HG02981 (cell line): ENCODE measurements at regions not wholly inside any gene's neighbourhood (a gene's known extent, or its start where the extent isn't known, plus 50 kb on each side); places are given as distances from the start of the nearest gene placed in this dataset.

Experiments used
- ATAC-seq: cut with Tn5 transposase; IDR thresholded peaks from one replicate; pipeline ENCODE4 v1.9.1; 2021; ENCODE audit warnings: mild to moderate bottlenecking, moderate library complexity; ENCODE audit not compliant: unreplicated experiment

DNA sequence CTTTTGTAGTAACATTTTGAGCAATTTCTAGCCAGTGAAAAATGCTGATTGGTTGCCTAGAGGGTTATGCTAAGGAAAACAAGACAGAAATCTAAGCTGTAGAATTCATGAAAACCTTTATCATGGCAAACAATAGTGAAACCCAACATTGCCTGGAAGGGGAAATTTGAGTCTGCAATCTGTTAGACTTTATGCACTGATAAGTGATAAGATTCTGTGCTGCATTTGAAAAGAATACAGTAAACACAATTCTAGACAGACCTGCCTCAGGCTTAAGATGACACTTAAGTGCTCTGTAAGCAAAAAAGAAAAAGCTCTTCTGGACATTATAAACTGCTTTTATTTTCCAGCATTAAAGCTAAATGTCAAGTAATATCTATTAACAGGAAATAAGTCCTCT is 519.3 kb downstream of the ISL1 start:
- ATAC-seq: no peak

DNA sequence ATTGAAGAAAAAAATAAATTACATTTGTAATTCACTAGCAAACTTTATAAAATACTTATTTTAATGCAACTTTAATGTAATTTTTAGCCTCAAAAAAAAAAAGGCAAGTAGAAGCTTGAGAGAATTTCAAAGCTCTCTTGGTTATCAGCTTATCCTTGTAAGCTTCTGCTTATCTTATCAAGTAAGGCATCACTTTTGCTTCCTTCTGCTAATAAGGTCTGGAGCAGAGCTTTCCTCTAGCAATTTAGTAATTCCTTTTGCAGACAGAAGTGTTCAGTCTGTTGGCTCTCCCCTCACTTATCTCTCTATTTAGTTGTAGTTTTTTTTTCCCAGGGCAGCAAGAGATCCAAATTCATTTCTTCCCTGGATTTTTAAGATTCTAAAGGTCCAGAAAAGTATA is 525.0 kb downstream of the ISL1 start:
- no peak for ATAC-seq

DNA sequence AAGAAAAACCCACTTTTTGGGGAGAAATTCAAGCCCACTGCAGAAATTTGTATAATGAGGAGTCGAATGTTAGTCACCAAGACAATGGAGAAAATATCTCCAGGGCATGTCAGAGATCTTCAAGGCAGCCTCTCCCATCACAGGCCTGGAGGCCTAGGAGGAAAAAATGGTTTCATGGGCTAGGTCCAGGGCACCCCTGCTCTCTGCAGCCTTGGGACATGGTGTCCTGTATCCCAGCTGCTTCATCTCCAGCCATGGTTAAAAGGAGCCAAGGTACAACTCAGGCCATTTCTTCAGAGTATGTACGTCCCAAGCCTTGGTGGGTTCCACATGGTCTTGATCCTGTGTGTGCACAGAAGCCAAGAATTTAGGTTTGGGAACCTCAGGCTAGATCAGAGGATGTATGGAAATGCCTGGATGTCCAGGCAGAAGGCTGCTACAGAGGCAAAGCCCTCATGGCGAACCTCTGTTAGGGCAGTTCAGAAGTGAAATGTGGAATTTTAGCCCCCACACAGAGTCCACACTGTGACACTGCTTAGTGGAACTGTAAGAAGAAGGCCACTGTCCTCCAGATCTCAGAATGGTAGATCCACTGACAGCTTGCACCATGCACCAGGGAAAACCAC is 561.4 kb downstream of the ISL1 start:
- ATAC-seq: no peak

DNA sequence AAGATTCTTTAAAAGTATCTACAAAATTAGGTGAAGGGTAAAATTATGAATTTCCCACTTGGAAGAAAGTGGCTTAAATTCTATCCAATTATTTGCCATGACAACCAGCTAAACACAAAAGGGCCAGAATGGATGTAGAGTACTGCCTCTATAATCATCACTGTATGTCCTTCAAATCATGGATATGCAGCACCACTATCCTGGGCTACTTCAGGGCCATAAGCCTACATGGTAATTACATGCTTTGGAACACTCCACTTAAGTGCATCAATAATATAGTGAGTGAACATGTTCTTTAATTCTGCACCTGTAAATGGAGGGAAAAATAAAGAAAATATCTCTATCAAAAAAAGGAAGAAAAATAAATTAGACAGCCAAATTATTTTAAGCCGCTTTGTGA is 575.2 kb downstream of the ISL1 start:
- ATAC-seq: no peak

DNA sequence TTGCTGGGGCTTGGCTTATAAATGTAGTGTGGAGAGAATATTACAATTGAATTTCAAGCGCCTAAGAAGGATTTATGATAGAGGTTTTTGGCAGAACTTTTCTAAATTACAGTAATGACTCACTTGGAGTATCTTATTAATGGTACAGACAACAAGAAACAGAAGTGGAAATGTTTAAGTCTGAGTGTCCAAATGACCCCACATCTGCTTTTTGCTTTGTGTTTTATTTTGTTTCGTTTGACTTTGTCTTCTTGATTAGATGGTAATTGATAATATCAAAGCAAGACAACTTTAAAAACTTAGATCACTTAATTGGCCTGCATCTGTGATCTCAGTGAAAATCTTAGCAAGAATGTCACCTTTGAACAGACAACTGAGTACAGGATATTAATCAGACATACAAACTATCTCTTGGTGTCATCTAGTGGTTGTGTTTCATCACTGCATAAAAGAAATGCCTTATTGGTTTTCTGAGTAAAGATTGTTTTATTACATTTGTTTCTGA is 577.4 kb downstream of the ISL1 start:
- ATAC-seq: no peak

DNA sequence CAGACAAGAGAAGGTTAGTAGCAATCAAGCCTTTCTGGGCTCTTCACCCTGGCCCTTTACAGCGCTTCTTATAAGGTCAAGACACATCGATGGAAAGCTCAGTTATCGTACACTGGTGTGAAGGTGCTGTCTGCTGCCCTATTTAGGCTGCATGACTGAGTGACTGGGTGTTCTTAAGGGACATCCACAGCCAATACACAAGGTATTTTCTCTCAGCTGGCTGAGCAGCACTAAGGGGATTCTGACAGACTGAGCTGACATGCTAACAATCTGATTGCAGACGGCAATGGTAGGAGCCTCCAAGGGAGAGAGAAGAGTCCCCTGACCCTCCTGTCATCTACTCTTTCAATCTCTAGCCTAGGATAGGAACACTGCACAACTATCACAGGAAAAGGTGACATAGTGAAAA is 577.9 kb downstream of the ISL1 start:
- no peak for ATAC-seq

DNA sequence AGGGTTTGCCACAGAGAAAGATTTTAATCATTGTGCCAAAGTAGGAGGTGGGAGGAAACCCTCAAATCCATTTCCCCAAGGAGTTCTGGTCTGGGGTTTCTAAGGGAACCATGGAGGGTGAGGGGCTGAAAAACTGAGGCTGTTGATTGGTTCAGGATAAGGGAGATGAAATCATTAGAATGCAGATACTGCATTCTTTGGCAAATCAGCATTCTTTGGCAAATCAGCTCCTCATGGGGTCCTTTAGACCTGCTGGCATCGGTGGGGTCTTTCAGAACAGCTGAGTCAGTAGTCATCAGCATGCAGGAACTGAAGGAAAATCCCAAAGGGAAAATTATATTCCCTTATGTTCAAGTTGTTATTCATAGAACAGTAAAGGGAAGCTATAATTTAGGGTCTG is 585.5 kb downstream of the ISL1 start:
- no peak for ATAC-seq

DNA sequence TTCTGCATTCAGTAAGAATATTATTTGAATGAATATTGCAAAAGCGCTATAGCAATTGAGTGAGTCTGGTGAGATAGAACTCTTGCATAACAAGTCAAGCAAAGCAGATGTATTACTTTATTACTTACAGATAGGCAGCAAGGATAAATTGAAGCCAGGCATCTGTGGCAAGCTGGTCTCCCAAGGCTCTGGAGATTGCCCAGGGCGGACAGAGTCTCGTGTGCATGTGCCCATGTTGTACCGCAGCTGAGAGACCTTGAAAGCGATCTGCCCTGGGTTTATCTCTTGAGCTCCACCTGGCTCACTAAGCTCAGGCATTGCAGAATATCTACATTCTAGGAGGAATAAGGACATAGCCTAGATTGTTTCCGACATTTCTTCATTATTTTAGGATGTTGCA is 591.6 kb downstream of the ISL1 start:
- no peak for ATAC-seq

DNA sequence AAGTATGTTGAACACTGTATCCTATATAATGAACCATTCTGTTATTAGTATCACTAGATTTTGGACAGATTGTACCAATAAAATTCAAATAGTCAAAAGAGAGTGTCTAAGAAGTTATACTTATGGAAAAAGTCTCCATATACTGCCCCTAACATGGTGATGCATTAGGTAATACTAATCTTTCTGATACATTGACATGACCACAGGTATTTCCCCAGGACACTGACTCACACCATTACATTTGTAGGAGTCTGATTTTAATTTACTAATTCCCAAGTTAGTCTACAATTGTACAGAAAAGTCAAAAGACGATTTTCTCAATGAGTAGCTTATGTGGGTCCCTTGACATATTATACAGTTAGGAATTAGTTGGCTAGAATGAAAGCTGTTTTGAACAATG is 593.8 kb downstream of the ISL1 start:
- ATAC-seq: no peak

DNA sequence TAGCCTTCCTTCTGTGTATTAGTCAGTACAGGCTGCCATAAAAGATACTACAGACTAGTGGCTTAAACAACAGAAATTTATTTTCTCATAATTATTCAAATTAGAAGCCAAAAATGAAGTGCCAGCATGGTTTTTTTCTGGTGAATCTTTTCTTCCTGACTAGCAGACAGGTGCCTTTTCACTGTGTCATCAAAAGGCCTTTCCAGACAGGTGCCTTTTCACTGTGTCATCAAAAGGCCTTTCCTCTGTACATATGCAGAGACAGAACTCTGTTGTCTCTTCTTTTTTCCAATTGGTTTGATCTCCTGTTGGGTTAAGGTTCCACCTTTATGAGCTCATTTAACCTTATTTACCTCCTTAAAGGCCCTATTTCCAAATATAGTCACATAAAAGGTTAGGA is 599.9 kb downstream of the ISL1 start:
- ATAC-seq: no peak

DNA sequence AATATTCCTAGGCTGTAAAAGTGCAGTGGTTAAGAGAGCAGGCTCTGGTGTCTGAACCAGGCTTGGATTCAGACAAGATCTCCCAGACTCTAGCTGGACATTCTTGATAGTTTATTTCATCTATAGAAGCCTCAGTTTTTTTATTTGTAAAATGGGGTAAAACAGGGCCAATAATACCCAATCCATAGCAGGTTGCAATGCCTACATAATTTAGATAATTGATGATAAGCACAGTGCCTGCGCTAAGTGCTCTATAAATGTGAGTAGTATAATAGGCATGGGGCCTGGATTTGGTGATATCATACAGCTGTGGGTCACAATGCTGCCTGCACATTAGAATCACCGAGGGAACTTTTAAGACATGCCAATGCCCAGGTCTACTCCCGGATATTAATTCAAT is 603.5 kb downstream of the ISL1 start:
- no peak for ATAC-seq

DNA sequence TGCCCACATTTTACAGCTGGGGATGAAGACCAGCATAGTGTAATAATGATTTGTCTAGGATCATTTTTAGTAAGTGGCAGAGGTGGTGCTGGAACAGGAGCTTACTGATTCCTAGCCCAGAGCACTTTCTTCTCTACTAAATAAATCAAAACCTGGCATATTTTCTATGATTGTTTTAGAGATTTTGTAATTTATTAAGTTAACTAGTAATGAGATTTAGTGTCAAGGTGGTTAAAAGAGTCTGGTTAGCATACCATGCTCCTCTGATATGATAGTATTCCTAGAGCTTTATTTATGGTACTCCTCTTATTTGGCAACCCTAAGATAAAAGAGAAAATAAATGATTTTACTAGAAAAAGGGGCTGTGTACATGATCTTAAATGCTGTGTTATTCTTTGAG is 604.0 kb downstream of the ISL1 start:
- no peak for ATAC-seq

DNA sequence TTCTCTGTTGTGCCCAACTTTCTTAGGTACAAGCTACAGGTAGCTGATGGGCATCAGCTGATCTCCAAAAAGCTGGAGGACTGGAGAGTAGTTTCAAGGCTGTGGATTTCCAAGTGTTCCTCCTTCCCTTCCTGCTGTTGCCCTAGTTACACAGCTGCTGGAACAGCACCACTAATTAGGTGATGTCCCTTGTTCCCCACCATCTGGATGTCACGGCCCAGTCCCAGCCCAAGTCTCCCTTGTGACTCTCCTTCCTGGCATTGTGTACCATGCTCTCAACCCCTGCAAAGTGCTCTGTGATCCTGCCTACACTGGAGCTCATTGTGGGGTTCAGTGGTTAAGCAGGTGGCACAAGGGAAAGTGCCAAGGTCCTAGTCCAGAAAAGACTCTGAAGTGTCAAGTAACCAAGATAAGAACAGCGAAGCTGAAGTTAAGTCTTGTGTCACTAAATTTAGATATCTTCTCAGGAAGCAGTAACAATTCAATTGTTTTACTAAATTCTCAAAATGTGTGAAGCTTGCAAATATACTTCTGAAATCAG is 604.5 kb downstream of the ISL1 start:
- no peak for ATAC-seq

DNA sequence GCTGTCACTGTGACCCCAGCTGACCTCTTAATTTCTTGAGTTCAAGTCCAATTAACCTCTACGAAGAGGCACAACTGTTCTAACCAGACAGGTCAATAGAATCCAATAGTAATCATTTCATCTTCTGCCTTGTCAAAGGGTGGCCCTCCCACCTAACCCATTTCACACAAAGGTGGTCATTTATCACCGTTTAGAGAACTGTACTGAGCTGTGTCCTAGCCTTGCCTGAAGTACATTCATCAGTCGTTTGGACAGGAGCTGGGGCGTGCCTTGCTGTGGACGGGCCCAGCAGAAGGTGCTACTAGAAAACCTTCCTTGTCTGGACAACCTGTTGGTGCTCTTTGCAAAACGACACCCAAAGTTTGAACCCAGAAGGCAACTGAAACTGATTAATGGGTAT is 605.4 kb downstream of the ISL1 start:
- ATAC-seq: no peak

DNA sequence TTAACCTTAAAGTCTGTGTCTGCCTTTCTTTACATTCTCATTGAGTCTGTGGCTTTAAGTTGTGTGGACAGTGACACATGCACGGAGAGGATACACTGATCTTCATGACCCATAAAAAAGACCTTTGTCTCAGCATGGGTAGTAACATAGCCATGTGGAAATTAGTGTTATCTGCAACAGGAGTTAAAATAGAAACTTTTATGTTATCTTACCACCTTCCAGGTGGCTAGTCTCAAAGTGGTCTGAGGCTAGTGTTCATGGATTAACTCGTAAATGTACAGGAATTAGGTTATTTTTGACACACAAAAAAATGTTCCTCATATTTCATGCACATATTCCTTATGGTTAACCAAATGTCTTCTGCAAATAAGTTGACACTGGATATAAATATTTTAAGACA is 607.0 kb downstream of the ISL1 start:
- ATAC-seq: no peak

DNA sequence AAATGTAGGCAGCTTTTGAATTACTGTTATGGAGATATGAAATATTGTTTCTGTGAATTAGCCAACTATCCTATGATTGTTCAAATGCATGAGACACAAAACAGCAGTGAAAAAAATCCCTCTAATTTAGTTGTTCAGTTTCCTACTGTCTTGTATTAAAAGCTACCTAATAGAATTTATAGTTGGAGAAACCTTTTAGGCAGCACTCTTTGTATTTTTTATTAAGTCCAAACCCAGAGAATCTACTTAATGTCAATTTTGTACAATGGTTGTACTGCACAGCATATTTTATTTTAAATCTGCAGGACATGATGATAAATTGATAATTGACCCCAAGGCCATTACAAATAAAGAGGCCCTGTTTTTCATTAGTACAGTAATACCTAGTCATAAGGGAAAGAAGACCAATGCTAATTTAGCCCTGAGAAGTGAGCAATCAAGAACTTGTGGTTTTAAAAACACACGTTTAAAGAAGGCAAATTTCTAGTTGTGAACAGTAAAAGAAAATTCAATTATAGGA is 607.5 kb downstream of the ISL1 start:
- ATAC-seq: no peak

DNA sequence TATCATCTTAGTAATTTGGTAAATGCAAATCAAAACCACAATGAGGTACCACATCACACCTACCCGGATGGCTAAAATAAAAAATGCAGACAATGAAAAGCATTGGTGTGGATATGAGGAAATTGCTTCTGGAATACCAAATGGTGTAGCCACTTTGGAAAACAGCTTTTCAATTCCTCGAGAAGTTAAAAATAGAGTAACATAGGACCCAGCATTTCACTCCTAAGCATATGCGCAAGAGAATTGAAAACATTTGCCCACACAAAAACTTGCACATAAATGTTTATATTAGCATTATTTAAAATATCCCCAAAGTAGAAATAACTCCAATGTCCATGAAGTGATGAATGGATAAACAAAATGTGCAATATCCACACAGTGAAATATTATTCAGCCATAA is 608.7 kb downstream of the ISL1 start:
- ATAC-seq: no peak

DNA sequence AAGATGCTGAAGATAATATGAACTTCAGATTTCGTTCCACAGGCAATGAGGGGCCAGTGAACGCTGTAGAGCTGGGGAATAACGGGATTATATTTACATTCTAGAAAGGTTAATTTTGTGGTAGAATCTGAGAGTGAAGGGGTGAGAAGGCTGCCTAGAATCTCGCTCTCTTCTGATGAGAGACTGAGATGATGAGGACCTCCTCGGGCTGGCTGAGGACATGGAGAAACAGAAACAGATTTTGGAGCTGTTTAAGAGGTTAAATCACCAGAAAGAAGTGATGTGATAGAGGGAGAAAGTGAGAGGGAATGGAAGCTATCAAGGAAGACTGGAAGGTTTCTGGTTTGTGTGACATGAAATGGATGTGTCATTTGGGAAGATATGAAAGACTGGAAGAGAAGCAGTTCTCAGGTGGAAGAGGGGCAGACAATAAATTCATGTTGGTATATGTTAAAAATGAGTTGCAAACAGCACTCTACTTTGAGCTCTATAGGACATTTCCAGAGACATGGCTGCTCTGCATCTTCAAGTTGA is 612.6 kb downstream of the ISL1 start:
- no peak for ATAC-seq

DNA sequence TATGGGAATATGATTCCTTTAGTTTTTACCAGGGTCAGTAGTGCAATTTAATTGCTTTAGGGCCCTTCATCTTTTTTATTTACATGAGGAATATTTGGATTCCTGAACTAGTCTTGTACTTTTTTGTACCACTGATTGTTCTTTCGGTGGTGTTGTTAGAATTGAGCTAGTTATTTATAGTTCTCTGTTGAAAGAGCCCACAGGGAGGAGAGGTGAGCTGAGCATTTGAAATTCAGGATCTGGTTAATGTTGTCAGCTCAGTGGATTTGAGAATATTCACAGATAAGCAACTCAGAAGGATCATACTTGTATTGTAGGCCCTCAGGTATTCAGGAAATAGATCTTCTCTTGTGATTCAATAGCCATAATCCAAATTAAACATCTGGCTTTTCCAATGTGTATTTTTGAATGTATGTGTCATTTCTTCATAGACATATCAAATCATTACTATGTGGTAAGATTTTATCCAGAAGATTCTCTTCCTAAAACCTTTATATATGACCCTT is 613.2 kb downstream of the ISL1 start:
- ATAC-seq: no peak

DNA sequence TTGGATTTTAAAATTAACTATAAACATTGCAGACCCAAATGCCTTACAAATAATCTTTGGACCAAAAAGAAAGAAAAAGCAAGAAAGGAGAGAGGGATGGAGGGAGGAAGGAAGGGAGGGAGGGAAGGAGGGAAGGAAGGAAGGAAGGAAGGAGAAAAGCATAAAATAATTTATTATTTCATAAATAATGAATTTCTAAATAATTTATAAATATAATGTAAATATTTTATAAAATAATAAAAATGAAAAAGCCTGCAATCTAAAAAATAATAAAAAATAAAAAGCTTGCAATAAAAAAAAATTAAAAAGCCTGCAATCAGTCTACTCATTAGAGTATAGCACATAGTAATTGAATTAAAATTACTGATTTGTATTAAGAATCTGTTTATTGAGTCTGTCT is 614.3 kb downstream of the ISL1 start:
- no peak for ATAC-seq

DNA sequence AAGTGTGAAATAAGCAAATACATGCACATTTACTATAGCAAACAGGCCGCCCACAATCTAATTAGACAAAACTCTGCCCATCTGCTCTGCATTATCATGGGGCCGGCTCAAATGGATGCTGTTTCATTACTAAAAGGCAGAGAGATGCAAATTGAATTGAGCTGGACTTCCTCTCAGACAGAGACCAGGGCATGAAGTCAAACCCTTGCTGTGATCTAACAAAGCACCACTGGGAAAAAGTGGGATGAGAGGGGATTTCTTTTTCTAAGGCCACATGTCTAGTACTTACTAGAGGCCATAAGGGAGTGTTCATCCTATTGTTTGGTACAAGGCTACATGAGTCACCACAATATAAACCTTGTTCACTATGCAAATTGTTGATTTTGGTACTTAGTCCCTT is 614.7 kb downstream of the ISL1 start:
- ATAC-seq: no peak

DNA sequence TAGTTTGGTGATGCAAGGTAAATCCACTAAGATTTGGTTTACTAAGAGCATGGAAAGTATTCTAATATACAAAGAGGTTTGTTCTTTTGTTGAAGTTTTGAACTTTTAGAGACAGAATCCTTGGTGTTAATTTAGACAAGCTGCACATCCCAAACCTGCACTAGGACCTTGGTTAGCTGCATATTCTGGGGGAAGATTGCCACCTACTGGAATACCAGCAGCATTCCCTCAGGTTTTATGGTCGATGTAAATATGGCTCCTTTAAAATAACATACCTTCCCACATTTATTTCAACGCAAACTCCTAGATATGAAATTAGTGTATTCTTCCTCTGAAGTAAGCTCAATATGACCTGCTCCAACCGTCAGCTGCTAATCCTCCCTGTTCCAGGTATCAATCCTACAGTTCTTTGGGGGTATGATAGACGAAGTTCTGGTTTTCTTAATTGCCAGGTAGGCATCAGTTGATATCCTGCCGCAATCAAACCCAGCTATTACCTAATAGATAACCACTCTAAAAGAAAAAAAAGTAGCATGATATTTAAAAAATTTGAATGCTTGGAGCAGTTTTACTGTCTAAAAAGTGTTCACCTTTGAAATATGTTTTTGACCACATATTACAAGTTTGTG is 624.1 kb downstream of the ISL1 start:
- ATAC-seq: no peak
